NCI-H2107 treated with DMSO at 0.1 percent for 48 hours (cell line): ENCODE measurements at regions not wholly inside any gene's neighbourhood (a gene's known extent, or its start where the extent isn't known, plus 50 kb on each side); places are given as distances from the start of the nearest gene placed in this dataset.
"Not testable (repeated sequence)": the region's sequence is repeated elsewhere in the genome, so short reads cannot be mapped to it uniquely, and the experiment has no call there.

ENCODE experiments used
- DNase-seq: peaks from one replicate; lab custom pipeline; 2025; ENCODE audit not compliant: unreplicated experiment; lab: John Stamatoyannopoulos, UW

DNA sequence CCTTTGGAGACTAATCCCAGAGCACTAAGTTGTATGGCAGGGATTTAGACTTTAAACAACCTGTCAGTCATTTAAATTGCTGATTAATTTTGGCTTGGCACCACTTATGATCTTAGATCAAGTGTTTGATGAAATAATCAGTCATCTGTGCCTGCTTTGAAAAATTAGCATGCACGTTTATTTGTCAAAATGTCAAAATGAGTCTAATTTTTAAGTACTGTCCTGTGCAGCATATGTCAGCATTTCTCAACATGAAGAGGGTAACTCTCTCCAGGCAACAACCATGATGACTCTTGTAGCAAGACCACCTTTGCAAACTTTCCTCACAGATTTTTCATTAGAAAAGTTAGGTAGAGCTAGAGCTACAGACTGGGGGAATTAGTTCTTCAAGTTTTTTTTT is 155.7 kb upstream of the GJE1 start:
- no peak for DNase-seq

DNA sequence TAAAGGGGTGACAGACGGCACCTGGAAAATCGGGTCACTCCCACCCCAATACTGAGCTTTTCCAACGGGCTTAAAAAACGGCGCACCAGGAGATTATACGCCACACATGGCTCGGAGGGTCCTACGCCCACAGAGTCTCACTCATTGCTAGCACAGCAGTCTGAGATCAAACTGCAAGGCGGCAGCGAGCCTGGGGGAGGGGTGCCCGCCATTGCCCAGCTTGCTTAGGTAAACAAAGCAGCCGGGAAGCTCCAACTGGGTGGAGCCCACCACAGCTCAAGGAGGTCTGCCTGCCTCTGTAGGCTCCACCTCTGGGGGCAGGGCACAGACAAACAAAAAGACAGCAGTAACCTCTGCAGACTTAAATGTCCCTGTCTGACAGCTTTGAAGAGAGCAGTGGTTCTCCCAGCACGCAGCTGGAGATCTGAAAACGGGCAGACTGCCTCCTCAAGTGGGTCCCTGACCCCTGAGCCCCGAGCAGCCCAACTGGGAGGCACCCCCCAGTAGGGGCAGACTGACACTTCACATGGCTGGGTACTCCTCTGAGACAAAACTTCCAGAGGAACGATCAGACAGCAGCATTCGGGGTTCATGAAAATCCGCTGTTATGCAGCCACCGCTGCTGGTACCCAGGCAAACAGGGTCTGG is 162.8 kb upstream of the GJE1 start:
- not testable (repeated sequence) for DNase-seq

DNA sequence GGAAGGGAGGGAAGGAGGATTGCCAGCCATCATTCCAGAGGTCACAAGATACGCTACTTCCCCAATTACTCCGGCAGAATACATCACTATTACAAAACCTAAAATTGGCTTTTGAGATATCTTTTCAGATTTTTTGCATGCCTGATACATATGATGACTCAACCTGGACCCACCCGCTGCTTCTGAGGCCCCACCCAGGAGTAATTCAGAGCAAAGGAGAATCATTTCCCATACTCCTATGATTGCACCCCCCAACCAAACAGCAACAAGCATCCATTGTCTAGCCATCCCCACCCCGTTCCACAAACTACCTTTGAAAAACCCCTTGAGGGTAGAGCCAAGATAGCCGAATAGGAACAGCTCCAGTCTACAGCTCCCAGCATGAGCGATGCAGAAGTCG is 163.5 kb upstream of the GJE1 start:
- DNase-seq = no peak

DNA sequence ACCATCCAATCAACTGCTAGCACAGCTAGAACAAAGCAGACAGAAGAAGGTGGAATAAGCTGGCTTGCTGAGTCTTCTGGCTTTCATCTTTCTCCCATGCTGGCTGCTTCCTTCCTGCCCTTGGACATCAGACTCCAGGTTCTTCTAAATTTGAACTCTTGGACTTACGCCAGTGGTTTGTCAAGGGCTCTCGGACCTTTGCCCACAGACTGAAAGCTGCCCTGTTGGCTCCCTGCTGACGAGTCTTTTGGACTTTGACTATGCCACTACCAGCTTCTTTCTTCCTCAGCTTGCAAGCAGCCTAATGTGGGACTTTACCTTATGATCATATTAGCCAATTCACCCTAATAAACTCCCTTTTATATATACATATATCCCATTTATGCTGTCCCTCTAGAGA is 164.1 kb upstream of the GJE1 start:
- DNase-seq = no peak

DNA sequence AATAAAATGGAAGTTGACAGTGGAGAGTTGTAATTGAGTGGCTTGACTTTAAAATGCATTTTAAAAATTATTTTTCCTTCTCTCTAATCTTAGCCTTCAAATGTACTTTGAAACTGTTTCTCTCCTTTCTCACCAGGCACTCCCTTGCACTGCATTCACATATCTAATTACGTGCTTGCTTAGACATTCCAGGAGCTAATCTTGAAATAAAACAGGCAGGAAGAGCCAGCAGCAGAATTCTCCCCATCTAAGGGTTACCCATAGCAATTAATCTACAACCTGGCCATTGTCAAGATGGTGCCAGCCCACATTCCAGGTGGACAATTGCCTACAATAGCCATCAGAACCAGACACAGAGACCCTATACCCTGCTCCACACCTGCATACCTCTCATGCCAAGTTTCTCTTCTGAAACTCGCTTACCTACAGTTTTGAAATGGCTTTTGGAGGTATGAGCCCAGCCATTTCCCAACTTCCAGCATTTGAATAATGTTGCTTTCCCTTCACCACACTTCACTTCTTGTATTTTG is 167.6 kb upstream of the GJE1 start:
- DNase-seq = no peak

DNA sequence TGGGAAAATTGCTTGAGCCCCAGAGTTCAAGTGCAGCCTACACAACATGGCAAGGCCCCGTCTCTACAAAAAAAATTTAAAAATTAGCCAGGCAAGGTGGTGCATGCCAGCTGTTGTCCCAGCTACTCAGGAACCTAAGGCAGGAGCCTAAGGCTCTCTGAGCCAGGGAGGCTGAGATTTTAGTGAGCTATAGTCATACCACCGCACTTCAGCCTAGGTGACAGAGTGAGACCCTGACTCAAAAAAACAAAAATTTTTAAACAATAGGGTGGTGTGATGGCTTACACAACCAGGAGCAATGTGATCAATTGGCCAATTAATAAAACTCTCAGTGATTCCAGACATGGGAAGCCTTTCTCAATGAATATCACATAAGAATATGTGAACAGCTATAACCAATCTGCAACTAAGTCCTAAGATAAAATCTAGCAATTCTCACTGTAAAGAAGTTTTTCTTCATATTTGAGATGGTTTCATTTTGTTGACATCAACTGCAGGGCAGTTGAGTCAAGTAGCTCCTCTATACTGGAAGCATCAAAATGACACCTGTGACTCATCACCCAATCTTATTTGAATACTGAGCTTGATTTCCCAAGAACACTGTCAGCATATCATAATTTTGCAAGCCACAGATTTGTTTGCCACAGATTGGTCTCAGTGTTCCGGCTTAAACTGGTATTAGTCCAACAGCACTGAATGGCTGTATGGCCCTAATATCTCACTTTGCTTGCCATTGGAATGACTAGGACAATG is 169.0 kb upstream of the GJE1 start:
- DNase-seq = no peak

DNA sequence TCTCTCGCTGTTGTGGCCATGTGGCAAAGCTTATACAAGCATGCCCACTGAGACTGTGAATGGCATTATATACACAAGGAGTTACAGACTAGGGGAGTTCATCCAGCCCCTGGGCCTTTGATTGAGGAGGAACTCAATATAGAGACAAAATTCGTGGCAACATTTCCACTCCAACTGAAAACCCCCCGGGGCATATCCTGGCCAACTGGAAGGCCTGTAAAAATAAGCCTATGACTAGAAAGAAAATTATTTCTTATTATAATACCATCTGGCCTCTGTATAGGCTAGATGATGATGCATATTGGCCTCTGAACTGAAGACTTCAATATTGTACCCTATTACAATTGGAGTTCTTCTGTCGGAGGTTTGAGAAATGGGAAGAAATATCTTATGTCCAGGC is 175.5 kb upstream of the GJE1 start:
- no peak for DNase-seq

DNA sequence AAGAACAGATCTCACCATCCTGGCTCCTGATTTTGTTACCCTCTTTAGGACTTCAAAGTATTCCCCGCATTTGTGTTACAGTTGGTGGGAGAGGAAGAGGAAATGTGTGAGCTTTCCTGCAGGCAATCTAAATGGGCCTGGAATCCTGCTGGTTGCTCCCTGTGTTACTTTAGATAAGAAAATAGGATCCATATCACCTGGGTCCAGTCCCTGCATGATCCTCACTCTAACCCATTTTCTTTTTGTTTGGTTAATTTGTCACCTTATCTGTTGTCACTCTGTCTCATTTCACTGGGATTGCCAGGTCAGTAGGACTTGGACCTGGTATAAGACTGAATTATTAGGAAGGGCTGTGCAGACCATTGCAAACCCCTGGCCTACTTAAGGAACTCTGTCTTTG is 175.9 kb upstream of the GJE1 start:
- no peak for DNase-seq

DNA sequence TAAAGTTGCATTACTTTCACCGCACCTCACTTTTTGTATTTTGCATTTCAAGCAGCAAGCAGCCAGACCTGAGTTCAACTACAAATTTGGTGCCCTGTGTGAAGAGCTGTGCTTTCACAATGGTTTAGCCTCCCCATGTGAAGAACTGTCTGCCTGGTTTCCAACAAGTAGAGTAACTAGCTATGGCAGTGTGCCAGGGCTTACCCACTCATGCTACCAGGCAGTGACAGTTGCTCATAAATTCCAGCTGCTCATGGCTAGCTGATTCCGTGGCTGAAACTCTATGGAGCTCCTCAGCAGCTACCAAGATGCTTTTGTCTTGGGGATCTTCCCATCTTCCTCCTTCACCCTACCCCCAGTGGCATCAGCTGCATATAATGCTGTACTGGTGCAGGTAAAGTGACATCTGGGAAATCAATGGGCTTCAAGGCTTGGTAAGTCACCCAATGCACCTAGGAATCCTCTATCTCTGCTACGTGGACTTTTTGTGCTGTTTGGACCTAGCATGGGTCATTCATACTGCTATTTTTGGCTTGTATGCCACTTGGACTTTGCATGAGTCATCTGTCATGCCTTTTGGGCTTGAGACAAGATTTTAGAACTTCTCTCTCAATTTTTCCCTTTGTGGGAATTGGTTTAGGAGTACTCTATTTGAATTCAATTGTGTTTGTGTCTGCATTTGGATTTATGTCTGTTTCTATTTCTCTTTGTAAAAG is 176.5 kb upstream of the GJE1 start:
- no peak for DNase-seq

DNA sequence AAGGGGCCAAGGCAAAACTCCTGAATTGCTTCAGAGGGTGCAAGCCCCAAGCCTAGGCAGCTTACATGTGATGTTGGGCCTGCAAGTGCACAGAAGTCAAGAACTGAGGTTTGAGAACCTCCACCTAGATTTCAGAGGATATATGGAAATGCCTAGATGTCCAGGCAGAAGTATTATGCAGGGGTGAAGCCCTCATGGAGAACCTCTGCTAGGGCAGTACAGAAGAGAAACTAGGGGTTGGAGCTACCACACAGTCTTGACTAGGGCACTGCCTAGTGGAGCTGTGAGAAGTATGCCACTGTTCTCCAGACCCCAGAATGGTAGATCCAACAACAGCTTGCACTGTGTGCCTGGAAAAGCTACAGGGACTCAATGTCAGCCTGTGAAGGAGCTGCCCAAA is 179.7 kb upstream of the GJE1 start:
- DNase-seq = no peak

DNA sequence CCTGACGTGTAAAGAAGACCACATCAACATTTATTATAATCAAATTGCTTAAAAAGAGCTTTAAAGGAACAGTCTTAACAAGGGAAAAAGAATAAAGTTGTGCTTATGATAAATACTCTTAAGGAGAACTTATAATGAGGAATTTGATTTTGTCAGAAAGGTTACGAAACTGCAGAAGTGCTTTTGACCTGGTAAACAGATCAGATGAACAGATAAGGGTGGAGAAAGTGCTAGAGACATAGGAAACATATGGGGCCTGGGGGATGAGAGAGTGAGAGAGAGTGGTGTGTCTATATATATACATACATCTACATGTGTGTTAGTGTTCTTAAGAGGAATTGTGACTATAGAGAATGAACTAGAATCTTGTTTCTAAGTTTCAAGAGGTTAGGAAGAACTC is 186.2 kb upstream of the GJE1 start:
- DNase-seq = no peak

DNA sequence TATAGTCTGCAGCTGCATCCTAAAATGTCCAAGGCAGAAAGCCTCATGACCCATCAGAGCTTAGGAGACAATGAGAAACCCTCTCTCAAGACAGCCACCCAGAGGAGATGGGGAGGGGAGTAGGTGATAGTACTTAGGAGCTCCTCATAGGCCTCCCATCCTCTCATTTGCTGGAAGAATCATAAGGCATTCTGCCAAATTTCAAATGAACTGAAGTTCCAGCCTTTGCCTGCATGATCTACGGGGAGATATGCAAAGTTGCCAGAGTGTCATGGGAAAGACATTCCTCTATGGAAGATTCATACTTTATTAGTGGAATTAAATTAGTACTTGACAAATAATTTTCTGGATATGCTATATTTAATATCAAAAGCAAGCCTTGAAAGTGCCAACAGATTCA is 194.1 kb upstream of the GJE1 start:
- no peak for DNase-seq

DNA sequence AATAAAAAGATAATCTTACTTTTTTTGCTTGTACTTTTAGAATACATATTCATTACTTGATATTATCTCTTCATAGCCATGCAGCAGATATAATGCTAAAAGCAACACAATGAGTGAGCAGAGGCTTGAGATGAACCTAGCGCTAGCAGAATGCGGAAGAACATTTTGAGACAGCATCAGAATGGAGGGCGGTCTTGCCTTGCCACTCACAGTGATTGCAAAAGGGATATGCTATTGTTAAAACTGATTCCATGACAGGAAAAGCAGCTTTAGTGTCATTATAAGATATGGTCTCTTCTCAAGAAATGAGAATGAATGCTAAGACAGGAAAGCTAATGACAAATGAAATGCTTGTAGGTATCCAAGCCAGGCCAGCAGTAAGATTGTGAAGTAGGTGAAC is 200.0 kb upstream of the GJE1 start:
- DNase-seq = no peak

DNA sequence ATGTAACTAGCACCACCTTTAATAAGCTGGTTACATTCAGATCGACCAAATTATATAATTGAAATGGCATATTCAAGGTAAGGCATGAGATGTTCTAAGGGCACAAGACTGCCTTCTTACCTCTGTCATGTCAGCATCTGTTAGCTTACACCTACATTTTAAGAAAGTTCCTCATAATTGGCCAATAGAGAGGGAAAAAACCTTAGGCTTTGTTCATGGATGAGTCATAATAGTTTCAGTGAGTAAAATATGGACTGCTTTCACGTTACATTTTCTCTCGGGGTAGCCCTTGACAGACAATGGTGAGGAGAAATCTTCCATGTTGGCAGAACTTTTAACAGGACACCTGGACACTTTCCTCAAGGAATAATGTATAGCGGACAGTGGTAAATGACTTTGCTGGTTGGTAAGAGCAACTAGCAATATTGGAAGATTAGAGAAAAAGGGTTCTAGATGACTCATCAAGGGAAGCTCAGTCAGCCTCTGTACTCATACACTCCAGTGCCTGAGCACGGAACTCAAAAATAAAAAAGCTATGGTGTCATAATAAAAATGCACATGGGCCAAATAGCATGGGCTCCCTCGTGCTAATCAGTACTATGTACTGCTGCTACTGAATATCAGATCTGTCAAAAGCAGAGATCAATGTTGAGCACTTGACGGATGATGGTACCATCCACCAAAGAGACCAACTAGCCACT is 206.4 kb upstream of the GJE1 start:
- not testable (repeated sequence) for DNase-seq

DNA sequence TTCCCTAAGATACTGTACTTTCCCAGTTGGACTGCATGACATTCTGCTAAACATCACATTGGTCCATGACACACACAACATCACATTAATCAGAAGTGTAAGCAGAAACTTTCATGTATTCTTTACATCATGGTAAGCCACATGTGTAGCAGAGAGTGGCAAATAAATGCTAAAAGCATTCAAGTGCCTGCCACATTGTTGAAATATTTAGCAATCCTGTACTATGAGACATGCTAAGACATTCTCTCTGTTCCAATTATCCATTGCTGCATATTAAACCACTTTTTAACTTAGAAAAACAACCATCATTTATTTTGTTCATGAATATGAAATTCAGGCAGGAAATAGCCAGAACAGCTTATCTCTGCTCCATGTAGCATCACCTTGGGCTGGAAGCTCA is 207.7 kb upstream of the GJE1 start:
- no peak for DNase-seq

DNA sequence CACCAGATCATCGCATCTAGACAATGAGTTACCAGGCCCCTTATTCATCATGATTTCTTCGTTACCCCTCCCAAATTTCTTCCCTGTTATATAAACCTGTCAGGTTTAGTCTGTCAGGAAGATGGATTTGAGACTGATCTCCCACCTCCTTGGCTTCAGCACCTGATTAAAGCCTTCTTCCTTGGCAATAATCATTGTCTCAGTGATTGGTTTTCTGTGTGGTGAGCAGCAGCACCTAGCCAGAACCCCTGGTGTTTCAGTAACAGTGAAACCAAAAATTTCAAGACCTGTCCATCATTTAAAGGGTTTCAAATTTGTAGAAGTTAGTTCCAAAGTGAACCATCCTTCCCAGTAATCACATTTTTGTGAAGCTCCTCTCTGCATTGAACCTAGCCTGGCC is 209.8 kb upstream of the GJE1 start:
- no peak for DNase-seq

DNA sequence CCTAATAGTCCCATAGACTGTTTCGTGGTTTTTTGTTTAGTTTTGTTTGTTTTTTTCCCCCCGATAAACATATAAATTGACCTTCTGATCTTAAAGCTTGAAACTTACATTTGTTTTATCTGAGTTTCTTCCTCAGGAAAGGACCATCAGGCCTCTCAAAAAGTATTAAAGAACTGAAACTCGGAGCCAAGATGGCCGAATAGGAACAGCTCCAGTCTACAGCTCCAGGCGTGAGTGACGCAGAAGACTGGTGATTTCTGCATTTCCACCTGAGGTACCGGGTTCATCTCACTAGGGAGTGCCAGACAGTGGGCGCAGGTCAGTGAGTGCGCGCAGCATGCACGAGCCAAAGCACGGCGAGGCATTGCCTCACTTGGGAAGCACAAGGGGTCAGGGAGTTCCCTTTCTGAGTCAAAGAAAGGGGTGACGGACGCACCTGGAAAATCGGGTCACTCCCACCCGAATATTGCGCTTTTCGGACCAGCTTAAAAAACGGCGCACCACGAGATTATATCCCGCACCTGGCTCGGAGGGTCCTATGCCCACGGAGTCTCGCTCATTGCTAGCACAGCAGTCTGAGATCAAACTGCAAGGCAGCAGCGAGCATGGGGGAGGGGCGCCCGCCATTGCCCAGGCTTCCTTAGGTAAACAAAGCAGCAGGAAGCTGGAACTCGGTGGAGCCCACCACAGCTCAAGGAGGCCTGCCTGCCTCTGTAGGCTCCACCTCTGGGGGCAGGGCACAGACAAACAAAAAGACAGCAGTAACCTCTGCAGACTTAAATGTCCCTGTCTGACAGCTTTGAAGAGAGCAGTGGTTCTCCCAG is 215.8 kb upstream of the GJE1 start:
- not testable (repeated sequence) for DNase-seq

DNA sequence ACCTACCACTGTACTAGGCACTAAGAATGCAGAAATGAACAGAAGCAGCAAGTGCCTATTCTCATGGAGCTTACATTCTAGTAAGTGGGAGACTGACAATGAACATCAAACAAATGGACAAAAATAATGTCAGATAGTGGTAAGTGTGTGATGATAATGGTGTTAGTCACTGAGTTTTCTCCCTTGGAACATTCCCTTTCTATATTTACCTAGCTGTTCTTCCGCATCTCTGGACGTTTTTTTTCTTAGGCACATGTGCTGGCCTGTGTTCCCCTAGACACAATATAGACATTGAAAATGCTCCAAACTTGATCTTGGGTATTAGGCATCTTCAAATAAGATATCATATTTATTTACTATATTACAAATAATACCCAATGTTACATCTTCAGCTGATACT is 218.1 kb upstream of the GJE1 start:
- DNase-seq = no peak

DNA sequence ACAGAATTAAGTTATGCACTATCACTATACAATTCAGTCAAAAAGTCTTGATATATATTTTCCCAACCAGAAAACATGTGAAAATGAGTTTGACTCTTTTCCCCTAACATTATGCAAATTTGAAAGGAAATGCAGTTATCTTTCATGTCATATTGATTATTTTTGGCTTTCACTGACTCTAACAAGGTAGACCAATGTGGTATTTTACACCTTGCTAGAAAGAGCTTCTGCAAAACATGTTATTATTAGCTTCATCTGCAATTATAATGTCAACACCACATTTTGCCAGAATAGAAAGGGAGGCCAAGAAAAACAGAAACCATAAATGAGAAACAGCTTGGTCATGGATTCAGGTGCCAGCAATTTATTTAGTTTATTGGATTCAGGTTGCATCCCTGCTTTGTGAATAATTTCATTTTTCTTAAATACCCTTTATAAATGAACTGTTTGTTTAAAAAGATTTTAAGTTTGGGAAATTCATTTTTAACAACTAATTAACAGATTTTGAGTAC is 226.1 kb upstream of the GJE1 start:
- no peak for DNase-seq

DNA sequence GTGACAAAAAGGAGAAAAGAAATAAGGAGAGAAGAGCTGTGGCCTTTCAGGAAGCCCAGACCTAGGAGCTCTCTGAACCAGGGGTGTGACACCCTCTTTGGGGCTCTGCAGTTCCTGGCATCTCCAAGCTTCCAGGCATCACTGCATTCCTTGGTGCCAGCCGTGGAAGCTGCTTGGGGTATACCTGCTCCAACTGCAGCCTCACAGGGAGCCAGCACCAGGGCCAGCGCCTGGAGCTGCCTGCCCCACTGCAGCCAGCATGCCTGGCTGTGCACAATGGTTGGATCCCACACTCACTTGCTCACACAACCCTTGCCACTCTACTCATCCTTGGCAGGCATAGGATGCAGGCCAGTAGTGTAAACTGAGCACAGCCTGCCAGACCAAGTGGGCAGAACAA is 242.1 kb upstream of the GJE1 start:
- DNase-seq = no peak
